GM23338 (cell line): ENCODE measurements at regions not wholly inside any gene's neighbourhood (a gene's known extent, or its start where the extent isn't known, plus 50 kb on each side); places are given as distances from the start of the nearest gene placed in this dataset.

ENCODE experiments used
- ATAC-seq: fragments of 200-7000 bp; cut with Tn5 transposase; 3 replicates; pipeline ENCODE4 v1.9.1; 2020
- DNase-seq: peaks from one replicate; pipeline ENCODE4 v3.0.0-alpha.2; 2015; ENCODE audit warnings: low spot score
- H2AFZ ChIP-seq: fragments of 200-600 bp; sonication (generic); 2 replicates; pipeline ENCODE4 v1.8.0; 2016; ENCODE audit warnings: antibody characterized with exemption, mild to moderate bottlenecking, moderate library complexity
- H3F3A ChIP-seq: fragments of 200-600 bp; sonication (generic); replicated peaks from 2 replicates; pipeline ENCODE4 v1.8.0; 2017; ENCODE audit warnings: antibody characterized with exemption, mixed run types, low read depth
- H3K27ac ChIP-seq: fragments of 200-600 bp; sonication (generic); 2 replicates; pipeline ENCODE4 v1.6.1; 2016; ENCODE audit warnings: low read depth
- H3K27me3 ChIP-seq: fragments of 200-600 bp; sonication (generic); 2 replicates; pipeline ENCODE4 v1.8.0; 2016; ENCODE audit warnings: mild to moderate bottlenecking, mixed run types, moderate library complexity; ENCODE audit not compliant: insufficient read depth
- H3K36me3 ChIP-seq: fragments of 200-600 bp; sonication (generic); 2 replicates; pipeline ENCODE4 v1.8.0; 2016; ENCODE audit warnings: mild to moderate bottlenecking; ENCODE audit not compliant: insufficient read depth
- H3K4me1 ChIP-seq: fragments of 200-600 bp; sonication (generic); 2 replicates; pipeline ENCODE4 v1.8.0; 2016; ENCODE audit warnings: mild to moderate bottlenecking, moderate library complexity; ENCODE audit not compliant: insufficient read depth
- H3K4me2 ChIP-seq: fragments of 200-600 bp; sonication (generic); 2 replicates; pipeline ENCODE4 v1.7.1; 2017; ENCODE audit warnings: mixed run types
- H3K4me3 ChIP-seq: fragments of 200-600 bp; sonication (generic); 2 replicates; pipeline ENCODE4 v1.6.1; 2016; ENCODE audit warnings: mixed run types
- H3K79me2 ChIP-seq: fragments of 200-600 bp; sonication (generic); replicated peaks from 2 replicates; pipeline ENCODE4 v1.8.0; 2017; ENCODE audit warnings: mild to moderate bottlenecking; ENCODE audit not compliant: insufficient read depth
- H3K9me2 ChIP-seq: fragments of 200-600 bp; sonication (generic); 2 replicates; pipeline ENCODE4 v1.8.0; 2017; ENCODE audit not compliant: insufficient read depth
- H4K20me1 ChIP-seq: fragments of 200-600 bp; sonication (generic); replicated peaks from 2 replicates; pipeline ENCODE4 v1.8.0; 2017; ENCODE audit warnings: mild to moderate bottlenecking; ENCODE audit not compliant: insufficient read depth
- H3K27ac Mint-ChIP-seq: 2 replicates; pipeline ENCODE4 v1.8.0; 2020; ENCODE audit warnings: inconsistent platforms, mild to moderate bottlenecking, moderate library complexity, mixed read lengths
- H3K27me3 Mint-ChIP-seq: 3 replicates; pipeline ENCODE4 v1.8.0; 2022; ENCODE audit warnings: low read depth, mild to moderate bottlenecking, moderate library complexity, mixed read lengths, inconsistent platforms; ENCODE audit not compliant: insufficient read depth, poor library complexity
- H3K36me3 Mint-ChIP-seq: 3 replicates; pipeline ENCODE4 v1.8.0; 2021; ENCODE audit warnings: low read depth, mild to moderate bottlenecking, inconsistent platforms, moderate library complexity, mixed read lengths
- H3K4me1 Mint-ChIP-seq: 3 replicates; pipeline ENCODE4 v1.8.0; 2020; ENCODE audit warnings: mild to moderate bottlenecking, inconsistent platforms, mixed read lengths
- H3K4me3 Mint-ChIP-seq: 3 replicates; pipeline ENCODE4 v1.8.0; 2021; ENCODE audit warnings: moderate library complexity, mild to moderate bottlenecking, inconsistent platforms, mixed read lengths
- H3K9me3 Mint-ChIP-seq: 3 replicates; pipeline ENCODE4 v1.8.0; 2020; ENCODE audit warnings: moderate library complexity, mild to moderate bottlenecking, inconsistent platforms, mixed read lengths
- CREB1 ChIP-seq: fragments of 250-450 bp; sonication (Bioruptor Pico); IDR thresholded peaks from 2 replicates; pipeline ENCODE4 v1.5.0; 2020; ENCODE audit warnings: low read depth, mild to moderate bottlenecking, moderate library complexity
- EZH2 ChIP-seq: fragments of 200-600 bp; sonication (generic); IDR thresholded peaks from one replicate; pipeline ENCODE4 v1.8.0; 2017; ENCODE audit warnings: antibody characterized with exemption, mild to moderate bottlenecking, low read depth; ENCODE audit not compliant: unreplicated experiment
- EZH2phosphoT487 ChIP-seq: fragments of 200-600 bp; sonication (generic); IDR thresholded peaks from one replicate; pipeline ENCODE4 v1.8.1; 2018; ENCODE audit warnings: antibody characterized with exemption; ENCODE audit not compliant: unreplicated experiment
- JUNB ChIP-seq: IDR thresholded peaks from one replicate; pipeline ENCODE4 v1.6.1; 2016; ENCODE audit warnings: antibody characterized with exemption; ENCODE audit not compliant: unreplicated experiment
- NANOG ChIP-seq: IDR thresholded peaks from 2 replicates; pipeline ENCODE4 v1.6.1; 2016; ENCODE audit warnings: antibody characterized with exemption, borderline replicate concordance
- POLR2AphosphoS5 ChIP-seq: IDR thresholded peaks from 2 replicates; pipeline ENCODE4 v1.6.1; 2016; ENCODE audit warnings: antibody characterized with exemption, low read depth
- STAT1 ChIP-seq: IDR thresholded peaks from one replicate; pipeline ENCODE4 v1.6.1; 2016; ENCODE audit warnings: antibody characterized with exemption; ENCODE audit not compliant: unreplicated experiment
- ZNF114 ChIP-seq: fragments of 250-450 bp; sonication (Bioruptor Pico); IDR thresholded peaks from 2 replicates; pipeline ENCODE4 v1.5.0; 2020; ENCODE audit warnings: mild to moderate bottlenecking, moderate library complexity
- ZNF331 ChIP-seq: fragments of 250-450 bp; sonication (Bioruptor Pico); IDR thresholded peaks from 2 replicates; pipeline ENCODE4 v1.5.0; 2020; ENCODE audit warnings: low read depth, mild to moderate bottlenecking, moderate library complexity
- TF ChIP-seq, protein P1 (sequence below): fragments of 250-450 bp; sonication (Bioruptor Pico); IDR thresholded peaks from 2 replicates; pipeline ENCODE4 v1.5.0; 2020; ENCODE audit warnings: mild to moderate bottlenecking, moderate library complexity
- TF ChIP-seq, protein P2 (sequence below): IDR thresholded peaks from one replicate; pipeline ENCODE4 v1.6.1; 2018; ENCODE audit warnings: antibody characterized with exemption; ENCODE audit not compliant: unreplicated experiment
- TF ChIP-seq, protein P3 (sequence below), 2 experiments: fragments of 200-600 bp in 1 of 2; sonication (generic) in 1 of 2; conservative IDR thresholded peaks; 2 replicates each; pipeline versions ENCODE4 v1.5.1 to v1.6.1; 2016 to 2017; ENCODE audit warnings: antibody characterized with exemption in 2 of 2, low read depth in 2 of 2, mild to moderate bottlenecking in 2 of 2, moderate library complexity in 1 of 2
- TF ChIP-seq, protein P4 (sequence below): IDR thresholded peaks from 2 replicates; pipeline ENCODE4 v1.6.1; 2016; ENCODE audit warnings: antibody characterized with exemption

DNA sequence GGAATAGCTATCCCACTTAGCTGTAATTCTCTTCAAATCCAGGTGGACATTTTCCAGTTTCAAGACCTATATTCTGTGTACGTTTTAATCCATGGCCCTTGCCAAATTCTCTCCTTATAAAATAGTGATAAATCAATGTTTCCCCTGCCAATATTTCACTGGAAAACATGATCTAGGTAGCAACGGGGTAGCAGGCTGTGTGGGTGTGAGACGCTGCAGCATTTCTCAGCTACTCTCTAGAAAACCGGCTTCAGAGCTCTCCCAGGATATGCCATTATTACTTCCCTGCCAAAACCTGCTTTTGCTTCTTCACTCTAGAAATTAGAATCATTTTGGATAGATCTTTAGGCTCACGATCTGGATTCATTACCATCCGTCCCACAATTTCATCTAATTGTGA lies 82.1 kb upstream of the SIPA1L2 start:
- Mint-ChIP-seq H3K4me3 (no peak overlapping the region), H3K9me3 (no peaks in the 10 kb centered on the region), H3K27me3 (no peaks in the 10 kb centered on the region), H3K27ac (no peak overlapping the region), H3K36me3 (no peaks in the 10 kb centered on the region), H3K4me1 (no peaks in the 10 kb centered on the region)
- H3K4me2 ChIP-seq = no peak overlapping the region
- no peaks in the 10 kb centered on the region for H3K79me2 ChIP-seq
- TF ChIP-seq JUNB (no peak), NANOG (no peak), CREB1 (CRISPR knock-in tag) (no peak), EZH2phosphoT487 (no peak), STAT1 (no peak), POLR2AphosphoS5 (no peak), EZH2 (no peak), ZNF114 (CRISPR knock-in tag) (no peak), ZNF331 (no peak)
- TF ChIP-seq, protein P1, sequence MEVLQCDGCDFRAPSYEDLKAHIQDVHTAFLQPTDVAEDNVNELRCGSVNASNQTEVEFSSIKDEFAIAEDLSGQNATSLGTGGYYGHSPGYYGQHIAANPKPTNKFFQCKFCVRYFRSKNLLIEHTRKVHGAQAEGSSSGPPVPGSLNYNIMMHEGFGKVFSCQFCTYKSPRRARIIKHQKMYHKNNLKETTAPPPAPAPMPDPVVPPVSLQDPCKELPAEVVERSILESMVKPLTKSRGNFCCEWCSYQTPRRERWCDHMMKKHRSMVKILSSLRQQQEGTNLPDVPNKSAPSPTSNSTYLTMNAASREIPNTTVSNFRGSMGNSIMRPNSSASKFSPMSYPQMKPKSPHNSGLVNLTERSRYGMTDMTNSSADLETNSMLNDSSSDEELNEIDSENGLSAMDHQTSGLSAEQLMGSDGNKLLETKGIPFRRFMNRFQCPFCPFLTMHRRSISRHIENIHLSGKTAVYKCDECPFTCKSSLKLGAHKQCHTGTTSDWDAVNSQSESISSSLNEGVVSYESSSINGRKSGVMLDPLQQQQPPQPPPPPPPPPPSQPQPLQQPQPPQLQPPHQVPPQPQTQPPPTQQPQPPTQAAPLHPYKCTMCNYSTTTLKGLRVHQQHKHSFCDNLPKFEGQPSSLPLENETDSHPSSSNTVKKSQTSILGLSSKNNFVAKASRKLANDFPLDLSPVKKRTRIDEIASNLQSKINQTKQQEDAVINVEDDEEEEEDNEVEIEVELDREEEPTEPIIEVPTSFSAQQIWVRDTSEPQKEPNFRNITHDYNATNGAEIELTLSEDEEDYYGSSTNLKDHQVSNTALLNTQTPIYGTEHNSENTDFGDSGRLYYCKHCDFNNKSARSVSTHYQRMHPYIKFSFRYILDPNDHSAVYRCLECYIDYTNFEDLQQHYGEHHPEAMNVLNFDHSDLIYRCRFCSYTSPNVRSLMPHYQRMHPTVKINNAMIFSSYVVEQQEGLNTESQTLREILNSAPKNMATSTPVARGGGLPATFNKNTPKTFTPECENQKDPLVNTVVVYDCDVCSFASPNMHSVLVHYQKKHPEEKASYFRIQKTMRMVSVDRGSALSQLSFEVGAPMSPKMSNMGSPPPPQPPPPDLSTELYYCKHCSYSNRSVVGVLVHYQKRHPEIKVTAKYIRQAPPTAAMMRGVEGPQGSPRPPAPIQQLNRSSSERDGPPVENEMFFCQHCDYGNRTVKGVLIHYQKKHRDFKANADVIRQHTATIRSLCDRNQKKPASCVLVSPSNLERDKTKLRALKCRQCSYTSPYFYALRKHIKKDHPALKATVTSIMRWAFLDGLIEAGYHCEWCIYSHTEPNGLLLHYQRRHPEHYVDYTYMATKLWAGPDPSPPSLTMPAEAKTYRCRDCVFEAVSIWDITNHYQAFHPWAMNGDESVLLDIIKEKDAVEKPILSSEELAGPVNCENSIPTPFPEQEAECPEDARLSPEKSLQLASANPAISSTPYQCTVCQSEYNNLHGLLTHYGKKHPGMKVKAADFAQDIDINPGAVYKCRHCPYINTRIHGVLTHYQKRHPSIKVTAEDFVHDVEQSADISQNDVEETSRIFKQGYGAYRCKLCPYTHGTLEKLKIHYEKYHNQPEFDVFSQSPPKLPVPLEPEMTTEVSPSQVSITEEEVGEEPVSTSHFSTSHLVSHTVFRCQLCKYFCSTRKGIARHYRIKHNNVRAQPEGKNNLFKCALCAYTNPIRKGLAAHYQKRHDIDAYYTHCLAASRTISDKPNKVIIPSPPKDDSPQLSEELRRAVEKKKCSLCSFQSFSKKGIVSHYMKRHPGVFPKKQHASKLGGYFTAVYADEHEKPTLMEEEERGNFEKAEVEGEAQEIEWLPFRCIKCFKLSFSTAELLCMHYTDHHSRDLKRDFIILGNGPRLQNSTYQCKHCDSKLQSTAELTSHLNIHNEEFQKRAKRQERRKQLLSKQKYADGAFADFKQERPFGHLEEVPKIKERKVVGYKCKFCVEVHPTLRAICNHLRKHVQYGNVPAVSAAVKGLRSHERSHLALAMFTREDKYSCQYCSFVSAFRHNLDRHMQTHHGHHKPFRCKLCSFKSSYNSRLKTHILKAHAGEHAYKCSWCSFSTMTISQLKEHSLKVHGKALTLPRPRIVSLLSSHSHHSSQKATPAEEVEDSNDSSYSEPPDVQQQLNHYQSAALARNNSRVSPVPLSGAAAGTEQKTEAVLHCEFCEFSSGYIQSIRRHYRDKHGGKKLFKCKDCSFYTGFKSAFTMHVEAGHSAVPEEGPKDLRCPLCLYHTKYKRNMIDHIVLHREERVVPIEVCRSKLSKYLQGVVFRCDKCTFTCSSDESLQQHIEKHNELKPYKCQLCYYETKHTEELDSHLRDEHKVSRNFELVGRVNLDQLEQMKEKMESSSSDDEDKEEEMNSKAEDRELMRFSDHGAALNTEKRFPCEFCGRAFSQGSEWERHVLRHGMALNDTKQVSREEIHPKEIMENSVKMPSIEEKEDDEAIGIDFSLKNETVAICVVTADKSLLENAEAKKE = no peak
- TF ChIP-seq, protein P2, sequence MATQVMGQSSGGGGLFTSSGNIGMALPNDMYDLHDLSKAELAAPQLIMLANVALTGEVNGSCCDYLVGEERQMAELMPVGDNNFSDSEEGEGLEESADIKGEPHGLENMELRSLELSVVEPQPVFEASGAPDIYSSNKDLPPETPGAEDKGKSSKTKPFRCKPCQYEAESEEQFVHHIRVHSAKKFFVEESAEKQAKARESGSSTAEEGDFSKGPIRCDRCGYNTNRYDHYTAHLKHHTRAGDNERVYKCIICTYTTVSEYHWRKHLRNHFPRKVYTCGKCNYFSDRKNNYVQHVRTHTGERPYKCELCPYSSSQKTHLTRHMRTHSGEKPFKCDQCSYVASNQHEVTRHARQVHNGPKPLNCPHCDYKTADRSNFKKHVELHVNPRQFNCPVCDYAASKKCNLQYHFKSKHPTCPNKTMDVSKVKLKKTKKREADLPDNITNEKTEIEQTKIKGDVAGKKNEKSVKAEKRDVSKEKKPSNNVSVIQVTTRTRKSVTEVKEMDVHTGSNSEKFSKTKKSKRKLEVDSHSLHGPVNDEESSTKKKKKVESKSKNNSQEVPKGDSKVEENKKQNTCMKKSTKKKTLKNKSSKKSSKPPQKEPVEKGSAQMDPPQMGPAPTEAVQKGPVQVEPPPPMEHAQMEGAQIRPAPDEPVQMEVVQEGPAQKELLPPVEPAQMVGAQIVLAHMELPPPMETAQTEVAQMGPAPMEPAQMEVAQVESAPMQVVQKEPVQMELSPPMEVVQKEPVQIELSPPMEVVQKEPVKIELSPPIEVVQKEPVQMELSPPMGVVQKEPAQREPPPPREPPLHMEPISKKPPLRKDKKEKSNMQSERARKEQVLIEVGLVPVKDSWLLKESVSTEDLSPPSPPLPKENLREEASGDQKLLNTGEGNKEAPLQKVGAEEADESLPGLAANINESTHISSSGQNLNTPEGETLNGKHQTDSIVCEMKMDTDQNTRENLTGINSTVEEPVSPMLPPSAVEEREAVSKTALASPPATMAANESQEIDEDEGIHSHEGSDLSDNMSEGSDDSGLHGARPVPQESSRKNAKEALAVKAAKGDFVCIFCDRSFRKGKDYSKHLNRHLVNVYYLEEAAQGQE = no peak
- TF ChIP-seq, protein P3, sequence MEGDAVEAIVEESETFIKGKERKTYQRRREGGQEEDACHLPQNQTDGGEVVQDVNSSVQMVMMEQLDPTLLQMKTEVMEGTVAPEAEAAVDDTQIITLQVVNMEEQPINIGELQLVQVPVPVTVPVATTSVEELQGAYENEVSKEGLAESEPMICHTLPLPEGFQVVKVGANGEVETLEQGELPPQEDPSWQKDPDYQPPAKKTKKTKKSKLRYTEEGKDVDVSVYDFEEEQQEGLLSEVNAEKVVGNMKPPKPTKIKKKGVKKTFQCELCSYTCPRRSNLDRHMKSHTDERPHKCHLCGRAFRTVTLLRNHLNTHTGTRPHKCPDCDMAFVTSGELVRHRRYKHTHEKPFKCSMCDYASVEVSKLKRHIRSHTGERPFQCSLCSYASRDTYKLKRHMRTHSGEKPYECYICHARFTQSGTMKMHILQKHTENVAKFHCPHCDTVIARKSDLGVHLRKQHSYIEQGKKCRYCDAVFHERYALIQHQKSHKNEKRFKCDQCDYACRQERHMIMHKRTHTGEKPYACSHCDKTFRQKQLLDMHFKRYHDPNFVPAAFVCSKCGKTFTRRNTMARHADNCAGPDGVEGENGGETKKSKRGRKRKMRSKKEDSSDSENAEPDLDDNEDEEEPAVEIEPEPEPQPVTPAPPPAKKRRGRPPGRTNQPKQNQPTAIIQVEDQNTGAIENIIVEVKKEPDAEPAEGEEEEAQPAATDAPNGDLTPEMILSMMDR (conservative IDR thresholded peaks at IDR 0.05; ENCODE audit: low read depth in 2 of 2) = no peak
- TF ChIP-seq, protein P4, sequence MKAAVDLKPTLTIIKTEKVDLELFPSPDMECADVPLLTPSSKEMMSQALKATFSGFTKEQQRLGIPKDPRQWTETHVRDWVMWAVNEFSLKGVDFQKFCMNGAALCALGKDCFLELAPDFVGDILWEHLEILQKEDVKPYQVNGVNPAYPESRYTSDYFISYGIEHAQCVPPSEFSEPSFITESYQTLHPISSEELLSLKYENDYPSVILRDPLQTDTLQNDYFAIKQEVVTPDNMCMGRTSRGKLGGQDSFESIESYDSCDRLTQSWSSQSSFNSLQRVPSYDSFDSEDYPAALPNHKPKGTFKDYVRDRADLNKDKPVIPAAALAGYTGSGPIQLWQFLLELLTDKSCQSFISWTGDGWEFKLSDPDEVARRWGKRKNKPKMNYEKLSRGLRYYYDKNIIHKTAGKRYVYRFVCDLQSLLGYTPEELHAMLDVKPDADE = no peak
- no peaks in the 10 kb centered on the region for H3F3A ChIP-seq
- no peak overlapping the region for H3K4me3 ChIP-seq
- H3K9me2 ChIP-seq = no peaks in the 10 kb centered on the region
- no peaks in the 10 kb centered on the region for H4K20me1 ChIP-seq
- DNase-seq (no peak), ATAC-seq (no peak)
- no peaks in the 10 kb centered on the region for H3K4me1 ChIP-seq
- no peaks in the 10 kb centered on the region for H3K36me3 ChIP-seq
- H2AFZ ChIP-seq = no peak overlapping the region
- no peak overlapping the region for H3K27ac ChIP-seq
- no peaks in the 10 kb centered on the region for H3K27me3 ChIP-seq
